Amniotic epithelial cell (primary cell): ENCODE measurements at regions not wholly inside any gene's neighbourhood (a gene's known extent, or its start where the extent isn't known, plus 50 kb on each side); places are given as distances from the start of the nearest gene placed in this dataset.

Experiments
- DNase-seq: peaks from one replicate; pipeline ENCODE4 v3.0.0-alpha.2; 2010; ENCODE audit warnings: low read depth

GRCh38 chr5:39544941-39545340 lies 120.2 kb upstream of the DAB2 start:
- no peak for DNase-seq

GRCh38 chr5:39543335-39543734 lies 118.6 kb upstream of the DAB2 start:
- peak; percentile 63 for DNase-seq

DNA sequence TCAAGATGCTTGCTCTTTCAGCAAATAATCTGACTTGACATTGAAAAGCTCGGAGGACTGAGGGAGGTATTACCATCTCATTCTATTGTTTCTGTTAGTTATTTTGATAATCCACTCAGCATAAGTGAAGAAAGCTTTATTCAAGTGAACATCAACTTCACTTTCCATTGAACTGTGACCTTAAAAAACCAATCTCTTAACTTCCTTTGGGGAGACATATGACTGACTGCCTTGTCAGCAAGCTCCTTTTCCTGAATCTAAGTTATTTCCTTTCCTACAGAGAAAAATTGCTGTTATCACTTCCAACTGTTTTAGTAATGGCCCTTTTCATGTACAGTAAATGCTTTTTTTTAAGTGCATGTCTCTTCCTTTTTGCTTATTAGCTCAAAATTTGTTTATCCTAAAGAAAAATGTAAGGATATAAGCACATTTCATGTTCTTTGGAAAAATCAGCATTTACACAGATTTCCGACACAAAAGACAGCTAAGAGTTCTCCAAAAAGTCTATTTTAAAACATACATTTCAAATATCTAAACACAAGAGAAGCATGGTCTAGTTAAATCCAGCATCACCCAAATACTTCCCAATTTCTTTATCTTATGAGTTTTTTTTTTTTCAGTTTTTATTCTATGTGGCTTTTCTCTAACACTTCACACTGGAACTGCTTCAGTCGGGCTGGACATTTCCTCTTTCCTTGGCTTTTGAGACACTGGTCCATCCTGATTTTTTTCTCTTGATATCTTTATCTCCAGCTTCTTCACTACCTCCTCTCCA lies 117.9 kb upstream of the DAB2 start:
- no peak for DNase-seq

GRCh38 chr5:39541920-39542319 lies 117.1 kb upstream of the DAB2 start:
- no peak for DNase-seq

- peak; percentile 15 for DNase-seq
These were observed 114.7 kb upstream of the DAB2 start for GRCh38 chr5:39539470-39539869.

DNA sequence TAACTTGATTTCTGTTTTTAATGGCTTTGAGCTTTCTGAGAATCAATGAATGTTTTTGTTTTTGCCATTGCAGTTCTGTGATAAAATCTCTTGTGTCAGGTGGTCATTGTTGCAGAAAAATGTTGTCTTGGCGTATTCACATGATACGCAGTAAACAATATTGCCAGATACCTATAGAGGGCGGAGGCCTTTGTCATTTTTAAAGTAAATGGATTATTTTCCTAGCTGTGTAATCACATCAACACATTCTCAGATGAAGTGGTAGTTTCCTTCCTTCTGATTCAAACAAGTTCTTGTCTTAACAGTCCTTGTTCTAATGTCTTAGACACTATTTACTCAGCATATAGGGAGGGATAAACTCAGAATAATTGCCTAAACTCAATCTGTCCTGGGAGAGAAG lies 109.9 kb upstream of the DAB2 start:
- no peak for DNase-seq

- no peak for DNase-seq
These were observed 109.0 kb upstream of the DAB2 start for GRCh38 chr5:39533749-39534148.

DNA sequence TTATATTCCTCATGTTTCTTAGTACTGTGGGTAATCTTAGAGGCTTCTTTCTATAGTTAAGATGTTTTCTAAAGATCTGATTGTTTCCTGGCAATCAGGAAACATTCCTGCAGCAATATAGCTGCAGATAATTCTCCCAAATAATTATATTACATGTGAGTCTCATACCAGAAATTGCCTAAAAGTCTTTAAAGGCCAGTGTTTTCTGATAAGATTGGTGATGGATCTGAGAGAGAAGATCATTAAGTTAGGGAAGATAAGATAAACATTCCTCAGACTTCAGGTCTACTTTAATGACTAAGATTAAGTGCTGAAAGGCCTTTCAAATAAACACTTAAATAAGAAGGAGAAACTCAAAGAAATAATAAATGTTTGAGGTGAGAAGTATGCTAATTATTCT lies 107.7 kb upstream of the DAB2 start:
- DNase-seq: no peak

GRCh38 chr5:39531306-39531705 lies 106.5 kb upstream of the DAB2 start:
- no peak for DNase-seq

DNA sequence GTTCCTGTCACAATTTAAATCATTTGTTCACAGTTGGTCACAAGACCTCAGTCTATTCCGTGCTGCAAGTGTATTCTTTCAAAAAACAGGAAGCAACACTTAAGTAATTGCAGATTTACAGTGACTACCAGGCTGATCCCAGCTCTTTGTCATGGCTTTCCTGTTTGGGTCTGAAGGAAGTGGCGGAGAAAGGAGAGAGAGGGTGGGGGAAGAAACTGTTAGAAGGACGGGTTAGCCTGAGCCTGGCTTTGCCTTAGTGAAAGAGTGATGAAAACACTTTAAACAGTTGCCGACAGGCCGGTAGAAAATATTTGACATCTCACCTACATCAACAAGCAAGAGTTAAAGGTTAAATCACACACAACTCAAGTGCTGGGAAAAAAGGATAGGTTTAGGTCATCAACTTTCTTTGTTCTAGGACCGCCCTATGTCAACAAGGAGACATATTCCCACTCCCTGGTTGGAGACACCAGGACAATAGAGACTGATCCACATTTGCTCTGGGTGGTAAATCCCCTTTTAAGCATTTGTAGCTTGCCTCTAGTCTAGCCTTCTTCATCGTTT lies 102.2 kb upstream of the DAB2 start:
- DNase-seq: no peak

DNA sequence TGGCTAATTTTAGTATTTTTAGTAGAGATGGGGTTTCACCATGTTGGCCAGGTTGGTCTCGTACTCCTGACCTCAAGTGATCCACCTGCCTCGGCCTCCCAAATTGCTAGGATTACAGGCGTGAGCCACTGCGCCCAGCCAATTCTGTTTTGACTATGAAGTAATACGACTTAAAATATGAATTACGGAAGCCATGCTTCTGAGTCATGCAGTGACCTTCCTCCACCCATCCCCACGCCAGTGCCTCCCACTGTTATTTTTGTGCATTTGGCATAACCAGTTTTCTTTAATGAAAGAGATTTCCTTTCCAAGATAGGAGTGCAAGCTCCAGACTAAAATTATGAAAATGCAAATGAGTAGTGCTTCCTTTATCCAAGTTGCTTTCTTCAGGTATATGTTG lies 101.0 kb upstream of the DAB2 start:
- peak; percentile 66 for DNase-seq

DNA sequence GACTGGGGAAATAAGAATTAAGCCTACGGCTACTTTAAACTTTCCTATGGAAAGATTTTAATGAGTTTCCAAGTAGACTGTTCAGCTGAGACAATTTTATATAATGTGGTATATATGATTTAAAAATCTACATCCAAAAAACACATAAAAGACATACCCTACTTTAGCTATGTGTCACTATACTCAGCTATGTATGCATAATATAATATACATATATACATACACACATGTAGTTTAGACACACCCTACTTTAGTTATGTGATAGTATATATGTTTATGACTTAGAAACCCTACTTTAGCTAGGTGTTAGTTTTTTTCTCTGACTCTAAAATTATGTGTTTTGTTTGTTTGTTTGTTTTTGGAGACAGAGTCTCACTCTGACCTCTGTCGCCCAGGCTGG lies 100.5 kb upstream of the DAB2 start:
- no peak for DNase-seq

GRCh38 chr5:39523821-39524220 lies 99.0 kb upstream of the DAB2 start:
- peak; percentile 51 for DNase-seq

- no peak for DNase-seq
These were observed 97.3 kb upstream of the DAB2 start for GRCh38 chr5:39521940-39522590.

DNA sequence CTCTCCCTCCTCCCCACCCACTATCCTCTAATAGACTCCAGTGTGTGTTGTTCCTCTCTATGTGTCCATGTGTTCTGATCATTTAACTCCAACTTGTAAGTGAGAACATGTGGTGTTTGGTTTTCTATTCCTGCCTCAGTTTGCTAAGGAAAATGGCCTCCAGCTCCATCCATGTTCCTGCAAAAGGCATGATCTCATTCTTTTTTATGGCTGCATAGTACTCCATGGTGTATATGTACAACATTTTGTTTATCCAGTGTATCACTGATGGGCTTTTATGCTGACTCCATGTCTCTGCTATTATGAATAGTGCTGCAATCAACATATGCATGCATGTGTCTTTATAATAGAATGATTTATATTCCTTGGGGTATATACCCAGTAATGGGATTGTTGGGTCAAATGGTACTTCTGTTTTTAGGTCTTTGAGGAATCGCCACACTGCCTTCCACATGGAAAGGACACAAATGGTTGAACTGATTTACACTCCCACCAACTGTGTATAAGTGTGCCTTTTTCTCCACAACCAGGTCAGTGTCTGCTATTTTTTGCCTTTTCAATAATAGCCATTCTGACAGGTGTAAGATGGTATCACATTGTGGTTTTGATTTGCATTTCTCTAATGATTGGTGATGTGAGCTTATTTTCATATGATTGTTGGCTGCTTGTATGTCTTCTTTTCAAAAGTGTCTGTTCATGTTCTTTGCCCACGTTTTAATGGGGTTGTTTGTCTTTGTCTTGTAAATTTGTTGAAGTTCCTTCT lies 96.5 kb upstream of the DAB2 start:
- DNase-seq: no peak

- DNase-seq: peak; percentile 79
These were observed 95.4 kb upstream of the DAB2 start for GRCh38 chr5:39520232-39520572.

- peak; percentile 84 for DNase-seq
These were observed 94.9 kb upstream of the DAB2 start for GRCh38 chr5:39519566-39520231.

DNA sequence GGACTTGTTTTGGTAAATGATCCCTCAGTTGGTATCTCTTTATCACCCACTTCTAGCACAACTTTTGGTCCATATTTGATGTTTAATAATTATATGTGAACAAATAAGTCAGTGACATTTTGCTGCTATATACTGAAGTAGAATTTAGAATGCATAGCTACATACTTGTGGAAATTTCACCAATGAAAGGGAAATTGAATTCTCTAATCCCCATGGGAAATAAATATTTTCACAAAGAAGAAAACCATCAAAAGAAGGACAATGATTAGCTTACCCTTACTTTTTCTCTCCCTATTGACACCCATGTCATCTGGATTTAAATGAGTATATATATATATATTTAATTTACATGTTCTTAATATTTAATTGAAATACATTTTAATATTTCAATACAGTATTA lies 94.3 kb upstream of the DAB2 start:
- DNase-seq: no peak

- peak; percentile 59 for DNase-seq
These were observed 93.7 kb upstream of the DAB2 start for GRCh38 chr5:39518516-39518915.

DNA sequence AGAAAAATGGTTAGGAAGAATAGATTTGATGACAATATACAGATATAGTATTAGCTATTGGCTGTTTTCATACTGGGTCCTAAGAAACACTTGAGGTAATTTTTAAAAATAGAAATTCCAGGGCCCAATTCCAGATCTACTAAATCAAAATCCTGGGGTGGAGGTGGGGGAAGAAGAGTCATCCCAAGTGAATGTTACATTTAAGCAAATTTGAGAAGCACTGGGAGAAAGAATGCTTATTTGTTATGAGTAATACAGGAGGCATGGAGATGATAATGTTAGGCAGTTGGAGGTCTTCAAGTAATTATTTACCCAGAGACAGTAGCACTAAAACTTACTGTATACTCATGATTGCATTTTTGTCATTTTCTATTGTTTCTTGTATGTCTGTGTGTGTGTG lies 93.0 kb upstream of the DAB2 start:
- peak; percentile 92 for DNase-seq

DNA sequence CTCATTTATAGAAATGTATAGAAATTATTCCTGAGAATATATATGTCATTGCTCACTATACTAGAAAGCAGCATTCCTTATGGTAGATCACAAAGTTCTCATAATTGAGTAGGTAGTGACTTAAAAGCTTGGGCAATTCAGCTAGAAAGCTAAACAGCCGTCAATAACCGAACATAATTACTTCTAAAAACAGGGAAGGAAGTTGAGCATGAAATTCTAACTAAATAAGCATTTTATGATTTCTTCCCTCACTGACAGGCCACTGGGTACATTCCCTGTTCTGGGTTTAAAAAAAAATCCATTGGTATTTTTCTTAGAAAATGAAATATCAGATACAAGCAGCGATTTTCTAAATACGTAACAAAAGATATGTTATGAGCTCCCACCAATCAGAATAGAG lies 91.1 kb upstream of the DAB2 start:
- DNase-seq: no peak

DNA sequence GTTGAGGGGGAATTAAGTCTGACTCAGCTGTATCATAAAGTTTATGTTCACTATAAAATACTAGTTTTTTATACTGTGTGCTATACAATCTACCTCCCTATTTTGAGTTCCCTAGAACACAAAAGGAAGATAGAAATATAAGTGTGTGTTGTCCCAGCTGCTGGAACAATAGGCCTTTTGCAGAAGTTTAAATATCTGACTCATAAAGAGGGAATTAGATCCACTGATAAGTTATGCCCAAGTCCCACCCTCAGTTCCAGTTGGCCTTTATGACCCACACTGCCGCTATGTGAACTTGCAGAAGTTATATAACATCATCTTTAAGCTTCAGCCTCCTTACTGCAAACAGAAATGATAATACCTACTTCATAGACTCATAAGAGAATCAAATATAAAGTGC lies 88.5 kb upstream of the DAB2 start:
- peak; percentile 27 for DNase-seq
